Stimulated activated CD8-positive, alpha-beta memory T cell treated with anti-CD3 and anti-CD28 coated beads, Interleukin-15, amount 100 ng/mL, for 1 hour (primary cell): ENCODE measurements at regions not wholly inside any gene's neighbourhood (a gene's known extent, or its start where the extent isn't known, plus 50 kb on each side); places are given as distances from the start of the nearest gene placed in this dataset.

Source experiments
- DNase-seq: peaks from one replicate; pipeline ENCODE4 v3.0.0-alpha.2; 2020; ENCODE audit warnings: low read depth

GRCh38 chr17:5785867-5786509, 201.7 kb upstream of the NLRP1 start:
- no peak for DNase-seq

DNA sequence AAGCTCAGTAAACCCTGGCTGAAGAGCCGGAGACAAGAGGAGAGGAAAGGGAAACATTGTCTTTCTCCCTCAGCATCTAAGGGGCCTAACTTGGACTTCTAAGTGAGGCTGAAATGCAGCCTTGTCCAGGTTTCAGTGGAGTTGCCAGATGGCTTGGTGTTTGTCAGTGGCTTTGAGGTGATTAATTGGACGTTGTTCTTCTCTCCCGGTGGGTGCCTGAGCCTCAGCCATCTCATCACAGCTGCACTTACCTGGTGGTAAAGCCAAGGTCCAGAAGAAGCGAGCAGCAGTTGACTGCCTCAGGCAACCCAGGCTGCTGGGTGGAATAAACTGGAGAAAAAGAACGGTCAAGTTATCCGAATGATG, 202.2 kb upstream of the NLRP1 start:
- no peak for DNase-seq

DNA sequence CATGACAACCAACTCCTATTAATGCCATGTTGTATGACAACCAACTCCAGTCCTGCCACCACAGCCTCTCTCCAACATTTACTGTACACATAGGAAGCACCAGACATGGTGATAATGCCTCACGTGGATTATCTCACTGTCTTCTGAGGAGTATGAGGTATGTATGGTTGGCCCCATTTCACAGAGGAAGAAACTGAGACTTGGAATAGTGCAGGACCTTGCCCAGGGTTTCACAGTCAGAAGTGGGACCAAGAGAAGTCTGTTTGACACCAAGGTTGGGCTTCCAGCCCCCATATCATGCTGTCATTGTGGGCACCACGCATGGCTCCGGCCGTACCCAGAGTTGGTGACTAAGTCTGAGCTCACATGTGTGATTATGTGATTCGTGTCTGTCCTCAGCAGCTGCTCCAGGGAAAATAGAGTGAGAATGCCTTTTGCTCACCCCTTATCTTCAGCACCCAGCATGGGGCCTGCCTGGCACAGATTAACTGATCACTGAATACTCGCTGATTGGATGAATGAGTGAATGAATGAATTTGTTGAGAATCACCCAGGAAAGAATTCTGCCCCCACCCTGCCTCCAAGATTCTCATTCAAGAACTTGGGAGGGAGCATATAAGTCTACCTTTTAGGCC, 204.1 kb upstream of the NLRP1 start:
- DNase-seq = no peak

DNA sequence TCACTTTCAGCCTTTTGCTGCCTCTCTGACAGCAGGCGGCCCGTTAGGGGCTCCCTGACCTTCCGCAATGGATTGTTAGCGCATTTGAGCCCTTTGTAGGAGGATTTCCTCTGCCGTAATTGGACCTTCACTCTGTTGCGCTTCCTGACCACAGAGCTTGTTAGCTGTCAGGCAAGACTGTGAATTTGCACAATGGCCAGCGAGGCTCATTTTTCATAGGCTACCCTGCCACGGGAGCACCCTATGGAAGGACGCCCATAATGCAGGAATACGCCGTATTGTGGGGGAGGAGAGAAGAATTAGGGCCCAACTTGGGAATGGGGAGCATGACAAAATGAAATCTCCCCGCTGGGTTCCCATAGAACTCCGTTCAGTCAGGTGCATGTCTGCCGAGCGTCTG, 205.2 kb upstream of the NLRP1 start:
- DNase-seq = no peak

GRCh38 chr17:5793157-5793556, 208.8 kb upstream of the NLRP1 start:
- no peak for DNase-seq

- DNase-seq = no peak
Observed at GRCh38 chr17:5793899-5794298, 209.6 kb upstream of the NLRP1 start.

DNA sequence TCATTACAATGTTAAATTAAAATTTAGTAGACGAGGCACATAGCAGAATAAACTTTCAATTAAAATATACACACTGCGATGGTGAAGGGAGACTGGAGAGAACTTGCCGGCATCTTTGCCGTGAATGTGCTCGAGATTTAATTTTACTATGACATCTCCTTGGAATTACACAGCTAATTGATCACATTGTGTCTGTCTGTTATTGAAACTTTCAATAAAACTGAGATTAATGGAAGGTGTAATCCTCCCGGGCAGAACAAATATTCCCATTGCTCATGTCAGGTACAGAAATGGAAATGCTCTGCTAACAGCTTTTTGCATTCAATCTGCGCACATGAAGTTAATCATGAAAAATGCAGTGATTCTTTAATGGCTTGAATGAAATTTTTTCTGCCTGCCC, 210.1 kb upstream of the NLRP1 start:
- no peak for DNase-seq

GRCh38 chr17:5794881-5795506, 210.7 kb upstream of the NLRP1 start:
- no peak for DNase-seq

DNA sequence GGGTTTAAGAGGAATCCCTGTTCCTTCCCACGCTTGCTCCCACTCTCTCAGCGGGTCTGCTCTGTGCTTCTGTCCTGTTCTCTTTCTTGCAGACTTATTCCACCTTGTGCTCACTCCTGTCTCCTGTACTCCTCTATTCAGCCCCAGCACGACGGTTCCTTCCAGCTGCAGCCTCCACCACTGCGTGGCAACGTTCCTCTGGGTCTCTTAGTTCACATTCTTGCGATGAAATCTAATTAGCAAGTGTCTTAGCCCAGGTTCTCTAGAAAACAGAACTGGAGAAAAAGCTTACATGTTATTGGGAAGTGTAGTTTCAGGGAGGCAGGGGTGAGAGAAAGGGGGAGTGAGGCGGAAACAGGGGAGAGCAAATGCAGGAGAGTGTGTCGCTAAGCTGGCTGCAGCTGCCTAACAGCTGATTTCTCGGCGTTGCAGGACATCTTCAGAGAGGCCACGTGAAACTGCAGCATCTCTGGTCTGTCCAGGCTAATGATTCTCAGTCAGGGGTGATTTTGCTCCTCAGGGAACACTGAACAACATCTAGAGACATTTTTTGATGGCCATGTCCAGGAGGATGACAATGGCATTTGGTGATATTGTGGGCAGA, 213.2 kb upstream of the NLRP1 start:
- no peak for DNase-seq

DNA sequence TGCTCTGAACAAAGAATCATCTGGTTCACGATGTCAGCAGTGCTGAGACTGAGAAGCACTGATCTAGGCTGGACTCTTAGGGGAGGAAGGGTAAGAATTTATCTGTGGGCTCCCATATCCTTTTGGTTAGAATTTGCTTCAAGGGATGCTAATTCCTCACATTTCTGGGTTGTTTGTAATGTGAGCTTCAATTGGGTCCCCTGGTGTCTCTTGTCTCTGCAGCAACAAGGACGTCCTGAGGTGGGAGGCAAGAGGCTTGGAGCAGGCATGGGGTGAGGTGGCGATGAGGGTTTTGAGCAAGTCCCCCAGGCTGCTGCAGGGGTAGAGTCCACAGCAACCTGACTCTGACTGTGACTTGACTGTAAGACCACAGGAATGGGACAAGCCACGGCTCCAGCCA, 213.8 kb upstream of the NLRP1 start:
- no peak for DNase-seq

DNA sequence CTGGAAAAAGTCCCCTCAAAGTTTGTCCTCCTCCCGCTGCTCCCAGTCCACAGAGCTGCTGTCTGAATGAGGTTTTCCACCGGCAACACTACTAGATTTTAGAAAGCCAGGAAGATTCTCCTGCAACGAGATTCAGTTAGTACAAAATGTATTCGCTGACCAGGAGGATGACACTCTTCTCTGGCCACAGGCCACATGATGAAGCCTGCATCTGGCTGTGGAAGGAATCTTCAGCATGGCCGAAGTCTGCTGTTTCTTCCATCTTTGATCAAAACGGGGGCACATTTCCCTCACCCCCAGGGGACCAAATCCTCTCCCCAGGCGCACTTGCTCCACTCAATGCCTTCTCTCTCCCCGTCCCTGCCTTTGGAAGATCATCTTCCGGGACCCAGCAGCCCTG, 215.8 kb upstream of the NLRP1 start:
- no peak for DNase-seq

DNA sequence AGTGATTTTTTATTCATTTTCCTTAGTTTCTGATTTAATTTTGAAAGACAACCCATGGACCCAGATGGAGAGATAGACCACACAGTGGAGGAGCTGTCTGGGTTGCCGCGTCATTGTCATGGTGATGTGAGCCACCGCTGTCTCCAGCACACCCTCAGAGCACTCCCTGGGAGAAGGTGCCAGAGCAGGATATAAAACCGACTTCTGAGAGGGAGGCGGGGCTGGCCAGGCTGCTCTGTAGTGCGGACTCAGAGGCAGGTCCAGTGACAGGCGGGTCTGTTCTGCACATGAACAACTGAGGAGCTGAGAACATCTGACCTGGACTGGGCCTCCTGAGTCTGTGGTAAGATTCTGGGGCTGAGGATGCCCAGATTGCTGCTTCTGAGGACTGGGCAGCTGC, 216.3 kb upstream of the NLRP1 start:
- no peak for DNase-seq

- no peak for DNase-seq
Observed at GRCh38 chr17:5804251-5804650, 219.9 kb upstream of the NLRP1 start.

- DNase-seq = no peak
Observed at GRCh38 chr17:5809056-5809455, 224.7 kb upstream of the NLRP1 start.

- no peak for DNase-seq
Observed at GRCh38 chr17:5809580-5810188, 225.4 kb upstream of the NLRP1 start.

DNA sequence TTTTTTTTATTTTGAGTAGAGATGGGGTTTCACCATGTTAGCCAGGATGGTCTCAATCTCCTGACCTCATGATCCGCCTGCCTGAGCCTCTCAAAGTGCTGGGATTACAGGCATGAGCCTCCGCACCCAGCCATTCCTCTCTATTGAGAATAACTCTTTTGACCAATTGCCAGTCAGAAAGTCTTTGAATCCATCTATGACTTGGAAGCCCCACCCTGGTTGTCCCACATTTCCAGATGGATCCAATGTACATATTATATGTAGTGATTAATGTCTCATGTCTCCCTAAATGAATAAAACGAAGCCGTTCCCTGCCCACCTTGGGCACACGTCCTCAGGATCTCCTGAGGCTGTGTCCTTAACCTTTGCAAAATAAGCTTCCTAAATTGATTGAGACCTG, 228.3 kb upstream of the NLRP1 start:
- no peak for DNase-seq

- no peak for DNase-seq
Observed at GRCh38 chr17:5813357-5813756, 229.0 kb upstream of the NLRP1 start.

DNA sequence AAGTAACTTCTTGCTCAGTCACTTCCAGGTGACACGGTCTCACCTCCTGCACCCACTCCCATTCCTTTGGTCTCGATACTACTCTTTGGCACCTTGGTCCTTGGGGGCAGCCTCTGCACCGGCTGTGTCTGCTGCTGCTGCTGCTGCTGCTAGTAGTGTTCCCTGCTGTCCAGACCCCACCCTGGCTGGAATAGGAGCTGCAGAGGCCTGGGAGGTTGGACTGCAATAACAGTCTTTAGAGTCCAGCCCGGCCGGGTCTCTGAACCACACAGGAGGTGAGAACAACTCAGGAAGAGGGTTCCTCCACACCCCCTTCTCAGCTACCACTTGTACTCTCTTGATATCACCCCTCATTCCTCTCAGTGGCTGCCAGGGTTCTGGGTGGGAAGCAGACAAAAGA, 231.1 kb upstream of the NLRP1 start:
- DNase-seq = no peak

DNA sequence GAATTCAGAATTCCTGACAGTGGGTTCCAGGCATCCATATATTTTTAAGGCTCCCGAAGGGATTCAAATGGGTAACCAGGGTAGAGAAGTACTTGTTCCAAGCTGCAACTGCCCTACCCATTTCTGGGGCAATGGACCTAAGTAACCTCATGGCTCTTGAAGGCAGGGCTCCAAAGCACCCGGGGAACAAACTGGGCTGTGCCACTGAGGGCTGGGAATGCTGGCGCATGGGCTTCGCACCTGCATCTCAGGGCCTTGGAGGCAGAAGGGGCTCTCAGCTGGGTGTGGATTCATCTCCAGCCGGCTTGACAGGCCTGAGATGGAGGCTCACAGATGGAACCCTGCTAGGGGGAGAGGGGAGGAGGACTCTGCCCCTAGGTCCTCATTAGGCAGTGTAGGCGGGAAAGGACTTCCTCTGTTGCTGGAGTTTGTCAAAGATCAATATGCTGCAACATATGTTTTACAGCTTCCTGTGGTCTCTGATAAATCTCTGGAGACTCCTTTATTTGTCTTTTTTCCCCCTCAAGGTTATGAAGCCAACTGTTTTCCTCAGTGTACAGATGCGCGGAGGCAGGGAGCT, 232.3 kb upstream of the NLRP1 start:
- no peak for DNase-seq

DNA sequence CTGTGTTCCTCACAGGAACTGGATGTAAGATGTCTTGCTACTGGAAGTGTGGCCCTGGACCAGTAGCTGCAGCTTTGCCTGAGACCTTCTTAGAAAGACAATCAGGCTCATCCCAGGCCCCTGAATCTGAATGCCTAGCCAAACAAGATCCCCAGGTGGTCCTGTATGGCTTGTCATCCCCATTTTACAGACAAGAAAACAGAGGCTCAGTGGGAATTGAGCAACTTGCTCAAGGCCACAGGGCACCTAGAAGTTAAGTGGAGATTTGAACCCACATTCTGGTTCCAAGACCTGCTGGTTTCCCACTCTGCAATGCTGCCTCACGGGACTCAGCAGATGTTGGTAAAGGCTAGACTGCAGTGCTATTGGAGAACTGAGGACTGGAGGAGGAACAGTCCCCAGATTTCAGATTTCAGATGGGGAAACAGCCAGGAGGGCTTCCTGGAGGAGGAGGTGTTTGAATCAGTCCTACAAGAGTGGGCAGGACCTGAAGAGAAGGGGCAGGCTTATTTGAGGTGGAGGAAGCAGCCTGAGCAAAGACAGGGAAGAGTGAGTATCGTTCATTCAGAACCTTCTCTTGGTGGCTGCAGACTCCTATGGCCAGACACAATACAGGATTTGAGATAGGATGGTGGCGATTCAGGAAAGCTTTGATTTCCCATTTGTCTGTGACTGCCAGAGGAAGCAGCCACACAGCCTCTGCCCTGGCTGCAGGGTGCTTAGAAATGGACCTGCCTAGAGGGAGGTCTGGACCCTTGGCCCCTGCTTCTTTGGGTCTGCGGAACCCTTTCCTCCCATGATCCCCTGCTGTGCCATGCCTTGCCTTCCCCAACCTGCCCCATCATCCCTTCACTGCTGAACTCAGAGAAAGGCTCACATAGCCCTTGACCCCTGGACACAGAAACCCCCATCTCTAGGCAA, 233.4 kb upstream of the NLRP1 start:
- DNase-seq = no peak

GRCh38 chr17:5819396-5819795, 235.1 kb upstream of the NLRP1 start:
- DNase-seq = no peak
